SU-DHL-6 (cell line): ENCODE measurements at regions not wholly inside any gene's neighbourhood (a gene's known extent, or its start where the extent isn't known, plus 50 kb on each side); places are given as distances from the start of the nearest gene placed in this dataset.

ENCODE experiments used
- H2AFZ ChIP-seq: fragments of 200-600 bp; sonication (generic); 2 replicates; pipeline ENCODE4 v1.6.1; 2014; ENCODE audit warnings: low read depth, mild to moderate bottlenecking, moderate library complexity, mixed read lengths, antibody characterized with exemption, low read length; ENCODE audit not compliant: severe bottlenecking
- H3F3A ChIP-seq: fragments of 200-600 bp; shearing (Covaris generic); 2 replicates; pipeline ENCODE4 v1.6.0; 2016; ENCODE audit warnings: antibody characterized with exemption, mild to moderate bottlenecking; ENCODE audit not compliant: insufficient read depth
- H3K27ac ChIP-seq: fragments of 200-600 bp; sonication (generic); 2 replicates; pipeline ENCODE4 v1.5.1; 2016; ENCODE audit warnings: low read depth, mild to moderate bottlenecking, low read length, moderate library complexity, mixed read lengths
- H3K27me3 ChIP-seq: fragments of 200-600 bp; sonication (generic), shearing (Covaris generic); 2 replicates; pipeline ENCODE4 v1.6.0; 2014; ENCODE audit warnings: mild to moderate bottlenecking, low read length
- H3K36me3 ChIP-seq: fragments of 200-600 bp; sonication (generic); 2 replicates; pipeline ENCODE4 v1.6.1; 2014; ENCODE audit warnings: mild to moderate bottlenecking, low read length, mixed read lengths
- H3K4me2 ChIP-seq: fragments of 300-600, 200-600 bp; shearing (Covaris generic), sonication (generic); 2 replicates; pipeline ENCODE4 v1.6.0; 2014; ENCODE audit warnings: low read length, low read depth, mild to moderate bottlenecking; ENCODE audit not compliant: poor library complexity, severe bottlenecking
- H3K4me3 ChIP-seq: fragments of 200-600 bp; sonication (generic); 2 replicates; pipeline ENCODE4 v1.5.1; 2014; ENCODE audit warnings: antibody characterized with exemption, low read length, mild to moderate bottlenecking, mixed read lengths; ENCODE audit not compliant: insufficient read depth, poor library complexity, severe bottlenecking
- H3K79me2 ChIP-seq: fragments of 200-600 bp; sonication (generic); 2 replicates; pipeline ENCODE4 v1.6.1; 2014; ENCODE audit warnings: mild to moderate bottlenecking, low read length, moderate library complexity; ENCODE audit not compliant: insufficient read depth
- H3K9ac ChIP-seq: fragments of 200-600 bp; sonication (generic); 2 replicates; pipeline ENCODE4 v1.7.0; 2014; ENCODE audit warnings: mild to moderate bottlenecking, low read length
- H3K9me2 ChIP-seq: fragments of 200-600 bp; sonication (generic); replicated peaks from 2 replicates; pipeline ENCODE4 v1.6.1; 2014; ENCODE audit warnings: low read length; ENCODE audit not compliant: insufficient read depth
- H3K9me3 ChIP-seq: fragments of 200-600 bp; sonication (generic); 2 replicates; pipeline ENCODE4 v1.6.1; 2014; ENCODE audit warnings: low read length, mixed read lengths; ENCODE audit not compliant: insufficient read depth
- H4K20me1 ChIP-seq: fragments of 200-600 bp; sonication (generic); 2 replicates; pipeline ENCODE4 v1.6.1; 2014; ENCODE audit warnings: low read depth, mild to moderate bottlenecking, antibody characterized with exemption, low read length, moderate library complexity, mixed read lengths
- EZH2phosphoT487 ChIP-seq: fragments of 200-600 bp; sonication (generic), shearing (Covaris generic); conservative IDR thresholded peaks from 2 replicates; pipeline ENCODE4 v1.6.1; 2018; ENCODE audit warnings: mild to moderate bottlenecking, antibody characterized with exemption, low read length, moderate library complexity, mixed read lengths
- TF ChIP-seq, protein P1 (sequence below): fragments of 200-600 bp; sonication (generic); IDR thresholded peaks from one replicate; pipeline ENCODE4 v1.5.1; 2017; ENCODE audit warnings: antibody characterized with exemption, mild to moderate bottlenecking, low read length, moderate library complexity; ENCODE audit not compliant: insufficient read depth, poor library complexity, severe bottlenecking

DNA sequence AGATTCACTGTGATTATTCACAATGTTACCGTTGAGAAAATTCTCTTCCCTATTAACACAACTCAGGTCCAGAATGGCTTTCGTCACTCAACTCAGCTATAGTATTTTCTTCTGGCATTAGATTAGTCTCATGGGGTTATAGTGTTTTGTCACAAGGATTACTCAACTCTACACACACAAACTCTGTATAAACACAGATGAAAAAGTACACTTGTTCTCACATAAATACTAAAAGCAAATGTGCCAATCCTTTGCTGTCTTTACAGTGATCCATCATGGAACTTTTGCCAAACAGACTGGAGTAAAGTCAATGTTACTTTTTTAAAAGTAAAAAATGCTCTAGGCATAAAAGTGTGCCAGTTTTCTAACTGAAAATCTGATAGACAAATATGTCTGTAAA lies 267.6 kb downstream of the RBM43 start:
- Histone ChIP-seq H3K9ac (no peak overlapping the region), H3K36me3 (no peaks in the 10 kb centered on the region), H2AFZ (no peak overlapping the region), H3K4me2 (no peak overlapping the region), H4K20me1 (no peaks in the 10 kb centered on the region), H3F3A (no peaks in the 10 kb centered on the region), H3K9me2 (no peaks in the 10 kb centered on the region), H3K27ac (no peak overlapping the region), H3K79me2 (no peaks in the 10 kb centered on the region), H3K9me3 (no peaks in the 10 kb centered on the region), H3K4me3 (no peak overlapping the region), H3K27me3 (no peaks in the 10 kb centered on the region)
- no peak for TF ChIP-seq EZH2phosphoT487
- TF ChIP-seq, protein P1, sequence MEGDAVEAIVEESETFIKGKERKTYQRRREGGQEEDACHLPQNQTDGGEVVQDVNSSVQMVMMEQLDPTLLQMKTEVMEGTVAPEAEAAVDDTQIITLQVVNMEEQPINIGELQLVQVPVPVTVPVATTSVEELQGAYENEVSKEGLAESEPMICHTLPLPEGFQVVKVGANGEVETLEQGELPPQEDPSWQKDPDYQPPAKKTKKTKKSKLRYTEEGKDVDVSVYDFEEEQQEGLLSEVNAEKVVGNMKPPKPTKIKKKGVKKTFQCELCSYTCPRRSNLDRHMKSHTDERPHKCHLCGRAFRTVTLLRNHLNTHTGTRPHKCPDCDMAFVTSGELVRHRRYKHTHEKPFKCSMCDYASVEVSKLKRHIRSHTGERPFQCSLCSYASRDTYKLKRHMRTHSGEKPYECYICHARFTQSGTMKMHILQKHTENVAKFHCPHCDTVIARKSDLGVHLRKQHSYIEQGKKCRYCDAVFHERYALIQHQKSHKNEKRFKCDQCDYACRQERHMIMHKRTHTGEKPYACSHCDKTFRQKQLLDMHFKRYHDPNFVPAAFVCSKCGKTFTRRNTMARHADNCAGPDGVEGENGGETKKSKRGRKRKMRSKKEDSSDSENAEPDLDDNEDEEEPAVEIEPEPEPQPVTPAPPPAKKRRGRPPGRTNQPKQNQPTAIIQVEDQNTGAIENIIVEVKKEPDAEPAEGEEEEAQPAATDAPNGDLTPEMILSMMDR, result no peak

DNA sequence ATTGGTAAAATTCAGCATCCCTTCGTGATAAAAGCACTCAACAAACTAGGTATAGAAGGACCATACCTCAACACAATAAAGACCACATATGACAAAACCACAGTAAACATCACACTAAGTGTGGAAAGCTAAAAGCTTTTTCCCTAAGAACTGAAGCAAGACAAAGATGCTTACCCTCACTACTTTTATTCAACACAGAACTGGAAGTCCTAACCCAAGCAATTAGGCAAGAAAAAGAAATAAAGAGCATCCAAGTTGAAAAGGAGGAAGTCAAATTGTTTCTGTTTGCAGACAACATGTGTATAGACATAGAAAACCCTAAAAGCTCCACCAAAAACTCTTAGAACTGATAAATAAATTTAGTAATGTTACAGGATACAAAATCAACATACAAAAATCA lies 271.7 kb downstream of the RBM43 start:
- Histone ChIP-seq H3K79me2 (no peaks in the 10 kb centered on the region), H3K4me3 (no peak overlapping the region), H3F3A (no peaks in the 10 kb centered on the region), H3K9me3 (no peaks in the 10 kb centered on the region), H2AFZ (no peak overlapping the region), H3K9me2 (no peaks in the 10 kb centered on the region), H4K20me1 (no peaks in the 10 kb centered on the region), H3K27ac (no peak overlapping the region), H3K9ac (no peak overlapping the region), H3K27me3 (no peaks in the 10 kb centered on the region), H3K4me2 (no peak overlapping the region), H3K36me3 (no peaks in the 10 kb centered on the region)
- no peak for TF ChIP-seq EZH2phosphoT487
- TF ChIP-seq, protein P1, result no peak

DNA sequence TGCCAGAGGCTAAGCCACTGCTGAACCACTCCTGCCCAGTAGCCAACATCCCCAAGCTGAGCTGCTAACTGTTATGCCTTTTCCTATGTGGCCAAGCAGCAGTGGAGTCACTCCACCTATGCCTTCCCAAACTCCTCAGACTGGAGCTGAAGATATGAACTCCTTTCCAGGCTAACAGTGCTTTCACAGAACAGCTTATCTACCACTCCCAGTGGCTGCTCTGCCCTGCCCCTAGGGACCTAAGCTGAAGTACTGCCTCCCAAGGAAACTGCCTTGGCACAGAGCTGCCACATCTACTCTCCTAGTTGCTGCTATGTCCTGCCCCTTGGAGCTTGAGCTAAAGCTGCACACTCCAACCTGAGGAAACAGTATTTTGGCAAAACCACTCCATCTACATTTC lies 275.9 kb downstream of the RBM43 start:
- H3K9me2 ChIP-seq, result no peaks in the 10 kb centered on the region; the same call in 1 of the 2 replicates
- H3K9ac ChIP-seq, result no peak overlapping the region
- H4K20me1 ChIP-seq, result no peaks in the 10 kb centered on the region
- H3K4me3 ChIP-seq, result no peak overlapping the region
- H3K27ac ChIP-seq, result no peak overlapping the region
- H3K4me2 ChIP-seq, result no peak overlapping the region
- H2AFZ ChIP-seq, result no peak overlapping the region
- no peaks in the 10 kb centered on the region for H3K9me3 ChIP-seq
- H3K79me2 ChIP-seq, result no peaks in the 10 kb centered on the region
- TF ChIP-seq, protein P1, result no peak
- TF ChIP-seq EZH2phosphoT487, result no peak
- H3F3A ChIP-seq, result no peaks in the 10 kb centered on the region
- no peaks in the 10 kb centered on the region for H3K36me3 ChIP-seq
- H3K27me3 ChIP-seq, result no peaks in the 10 kb centered on the region
